Neural cell (in vitro differentiated cells): ENCODE measurements at regions not wholly inside any gene's neighbourhood (a gene's known extent, or its start where the extent isn't known, plus 50 kb on each side); places are given as distances from the start of the nearest gene placed in this dataset.

Experiments
- H2AFZ ChIP-seq: fragments of 200-600, 300-800 bp; sonication (generic), shearing (Covaris generic); 2 replicates; pipeline ENCODE4 v1.6.0; 2014; ENCODE audit warnings: low read depth, mild to moderate bottlenecking, antibody characterized with exemption, low read length, moderate library complexity
- H3F3A ChIP-seq: fragments of 200-600 bp; shearing (Covaris generic); 2 replicates; pipeline ENCODE4 v1.6.1; 2016; ENCODE audit warnings: mild to moderate bottlenecking, moderate library complexity, mixed read lengths, antibody characterized with exemption, low read length; ENCODE audit not compliant: insufficient read depth, poor library complexity, severe bottlenecking
- H3K27ac ChIP-seq: fragments of 200-600, 300-800 bp; sonication (generic), shearing (Covaris generic); 2 replicates; pipeline ENCODE4 v1.5.1; 2014; ENCODE audit warnings: mild to moderate bottlenecking, low read length, moderate library complexity
- H3K27me3 ChIP-seq: fragments of 300-800, 200-600 bp; sonication (generic), shearing (Covaris generic); 2 replicates; pipeline ENCODE4 v1.6.0; 2014; ENCODE audit warnings: mild to moderate bottlenecking, low read depth, low read length, moderate library complexity; ENCODE audit not compliant: insufficient read depth
- H3K36me3 ChIP-seq: fragments of 300-800, 200-600 bp; sonication (generic), shearing (Covaris generic); 2 replicates; pipeline ENCODE4 v1.5.1; 2014; ENCODE audit warnings: mild to moderate bottlenecking, antibody characterized with exemption, low read length, moderate library complexity; ENCODE audit not compliant: insufficient read depth
- H3K4me2 ChIP-seq: fragments of 300-800, 200-600 bp; sonication (generic), shearing (Covaris generic); 2 replicates; pipeline ENCODE4 v1.6.0; 2014; ENCODE audit warnings: mild to moderate bottlenecking, low read length
- H3K4me3 ChIP-seq: fragments of 300-800, 200-600 bp; sonication (generic), shearing (Covaris generic); 2 replicates; pipeline ENCODE4 v1.5.1; 2014; ENCODE audit warnings: mild to moderate bottlenecking, low read length, moderate library complexity
- H3K79me2 ChIP-seq: fragments of 200-600 bp; shearing (Covaris generic); replicated peaks from 2 replicates; pipeline ENCODE4 v1.6.0; 2014; ENCODE audit warnings: mild to moderate bottlenecking, low read length, moderate library complexity; ENCODE audit not compliant: insufficient read depth
- H3K9ac ChIP-seq: fragments of 300-800, 200-600 bp; sonication (generic), shearing (Covaris generic); 2 replicates; pipeline ENCODE4 v1.6.1; 2016; ENCODE audit warnings: mild to moderate bottlenecking, low read length, mixed read lengths
- H3K9me2 ChIP-seq: fragments of 200-600 bp; shearing (Covaris generic); 2 replicates; pipeline ENCODE4 v1.6.1; 2016; ENCODE audit warnings: mild to moderate bottlenecking, low read length, mixed read lengths; ENCODE audit not compliant: insufficient read depth
- H3K9me3 ChIP-seq: fragments of 200-600, 300-800 bp; sonication (generic), shearing (Covaris generic); 2 replicates; pipeline ENCODE4 v1.6.1; 2016; ENCODE audit warnings: mild to moderate bottlenecking, mixed run types, low read length, moderate library complexity, mixed read lengths
- H4K20me1 ChIP-seq: fragments of 200-600 bp; shearing (Covaris generic); 2 replicates; pipeline ENCODE4 v1.6.1; 2016; ENCODE audit warnings: mild to moderate bottlenecking, mixed run types; ENCODE audit not compliant: insufficient read depth
- EP300 ChIP-seq: fragments of 450-650 bp; conservative IDR thresholded peaks from 2 replicates; pipeline ENCODE4 v1.6.1; 2014; ENCODE audit warnings: antibody characterized with exemption, mild to moderate bottlenecking, moderate library complexity; ENCODE audit not compliant: poor library complexity, severe bottlenecking
- EZH2 ChIP-seq: fragments of 200-600, 300-800 bp; shearing (Covaris generic), sonication (generic); IDR thresholded peaks from 2 replicates; pipeline ENCODE4 v1.6.1; 2014; ENCODE audit warnings: antibody characterized with exemption, low read length, borderline replicate concordance, mild to moderate bottlenecking; ENCODE audit not compliant: insufficient read depth, poor library complexity, severe bottlenecking
- MXI1 ChIP-seq: fragments of 450-650 bp; conservative IDR thresholded peaks from 2 replicates; pipeline ENCODE4 v1.6.1; 2014; ENCODE audit warnings: antibody characterized with exemption, mild to moderate bottlenecking; ENCODE audit not compliant: poor library complexity, severe bottlenecking
- POLR2AphosphoS5 ChIP-seq: IDR thresholded peaks from 2 replicates; pipeline ENCODE4 v1.6.1; 2012
- RAD21 ChIP-seq: fragments of 450-650 bp; conservative IDR thresholded peaks from 2 replicates; pipeline ENCODE4 v1.6.1; 2014; ENCODE audit warnings: antibody characterized with exemption, mild to moderate bottlenecking, moderate library complexity
- SMC3 ChIP-seq: fragments of 450-650 bp; conservative IDR thresholded peaks from 2 replicates; pipeline ENCODE4 v1.6.1; 2014; ENCODE audit warnings: antibody characterized with exemption, mild to moderate bottlenecking, moderate library complexity; ENCODE audit not compliant: poor library complexity
- TAF1 ChIP-seq: IDR thresholded peaks from 2 replicates; pipeline ENCODE4 v1.6.1; 2012; ENCODE audit warnings: low read depth
- TF ChIP-seq, protein P1 (sequence below): IDR thresholded peaks from 2 replicates; pipeline ENCODE4 v1.6.1; 2012; ENCODE audit warnings: borderline replicate concordance
- TF ChIP-seq, protein P2 (sequence below): fragments of 450-650 bp; IDR thresholded peaks from 2 replicates; pipeline ENCODE4 v1.5.1; 2014; ENCODE audit warnings: antibody characterized with exemption, mild to moderate bottlenecking, moderate library complexity; ENCODE audit not compliant: poor library complexity, severe bottlenecking

DNA sequence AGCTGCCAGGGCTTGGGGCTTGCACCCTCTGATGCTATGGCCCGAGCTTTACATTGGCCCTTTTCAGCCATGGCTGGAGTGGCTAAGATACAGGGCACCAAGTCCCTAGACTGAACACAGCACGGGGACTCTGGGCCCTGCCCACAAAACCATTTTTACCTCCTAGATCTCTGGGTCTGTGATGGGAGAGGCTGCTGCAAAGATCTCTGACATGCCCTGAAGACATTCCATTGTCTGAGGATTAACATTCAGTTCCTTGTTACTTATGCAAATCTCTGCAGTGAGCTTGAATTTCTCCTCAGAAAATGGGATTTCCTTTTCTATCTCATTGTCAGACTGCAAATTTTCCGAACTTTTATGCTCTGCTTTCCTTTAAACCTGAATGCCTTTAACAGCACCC lies 337.0 kb upstream of the SMC2 start:
- H3K9me3 ChIP-seq, result no peaks in the 10 kb centered on the region
- no peak overlapping the region for H3K4me3 ChIP-seq
- H4K20me1 ChIP-seq, result no peaks in the 10 kb centered on the region
- H2AFZ ChIP-seq, result no peak overlapping the region
- H3F3A ChIP-seq, result no peaks in the 10 kb centered on the region
- no peaks in the 10 kb centered on the region for H3K36me3 ChIP-seq
- H3K27me3 ChIP-seq, result no peaks in the 10 kb centered on the region
- no peaks in the 10 kb centered on the region for H3K79me2 ChIP-seq
- no peak overlapping the region for H3K9ac ChIP-seq
- no peak overlapping the region for H3K27ac ChIP-seq
- TF ChIP-seq TAF1 (no peak), SMC3 (no peak), RAD21 (no peak), MXI1 (no peak), EZH2 (no peak), POLR2AphosphoS5 (no peak), EP300 (no peak)
- TF ChIP-seq, protein P1, sequence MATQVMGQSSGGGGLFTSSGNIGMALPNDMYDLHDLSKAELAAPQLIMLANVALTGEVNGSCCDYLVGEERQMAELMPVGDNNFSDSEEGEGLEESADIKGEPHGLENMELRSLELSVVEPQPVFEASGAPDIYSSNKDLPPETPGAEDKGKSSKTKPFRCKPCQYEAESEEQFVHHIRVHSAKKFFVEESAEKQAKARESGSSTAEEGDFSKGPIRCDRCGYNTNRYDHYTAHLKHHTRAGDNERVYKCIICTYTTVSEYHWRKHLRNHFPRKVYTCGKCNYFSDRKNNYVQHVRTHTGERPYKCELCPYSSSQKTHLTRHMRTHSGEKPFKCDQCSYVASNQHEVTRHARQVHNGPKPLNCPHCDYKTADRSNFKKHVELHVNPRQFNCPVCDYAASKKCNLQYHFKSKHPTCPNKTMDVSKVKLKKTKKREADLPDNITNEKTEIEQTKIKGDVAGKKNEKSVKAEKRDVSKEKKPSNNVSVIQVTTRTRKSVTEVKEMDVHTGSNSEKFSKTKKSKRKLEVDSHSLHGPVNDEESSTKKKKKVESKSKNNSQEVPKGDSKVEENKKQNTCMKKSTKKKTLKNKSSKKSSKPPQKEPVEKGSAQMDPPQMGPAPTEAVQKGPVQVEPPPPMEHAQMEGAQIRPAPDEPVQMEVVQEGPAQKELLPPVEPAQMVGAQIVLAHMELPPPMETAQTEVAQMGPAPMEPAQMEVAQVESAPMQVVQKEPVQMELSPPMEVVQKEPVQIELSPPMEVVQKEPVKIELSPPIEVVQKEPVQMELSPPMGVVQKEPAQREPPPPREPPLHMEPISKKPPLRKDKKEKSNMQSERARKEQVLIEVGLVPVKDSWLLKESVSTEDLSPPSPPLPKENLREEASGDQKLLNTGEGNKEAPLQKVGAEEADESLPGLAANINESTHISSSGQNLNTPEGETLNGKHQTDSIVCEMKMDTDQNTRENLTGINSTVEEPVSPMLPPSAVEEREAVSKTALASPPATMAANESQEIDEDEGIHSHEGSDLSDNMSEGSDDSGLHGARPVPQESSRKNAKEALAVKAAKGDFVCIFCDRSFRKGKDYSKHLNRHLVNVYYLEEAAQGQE, result no peak
- TF ChIP-seq, protein P2, sequence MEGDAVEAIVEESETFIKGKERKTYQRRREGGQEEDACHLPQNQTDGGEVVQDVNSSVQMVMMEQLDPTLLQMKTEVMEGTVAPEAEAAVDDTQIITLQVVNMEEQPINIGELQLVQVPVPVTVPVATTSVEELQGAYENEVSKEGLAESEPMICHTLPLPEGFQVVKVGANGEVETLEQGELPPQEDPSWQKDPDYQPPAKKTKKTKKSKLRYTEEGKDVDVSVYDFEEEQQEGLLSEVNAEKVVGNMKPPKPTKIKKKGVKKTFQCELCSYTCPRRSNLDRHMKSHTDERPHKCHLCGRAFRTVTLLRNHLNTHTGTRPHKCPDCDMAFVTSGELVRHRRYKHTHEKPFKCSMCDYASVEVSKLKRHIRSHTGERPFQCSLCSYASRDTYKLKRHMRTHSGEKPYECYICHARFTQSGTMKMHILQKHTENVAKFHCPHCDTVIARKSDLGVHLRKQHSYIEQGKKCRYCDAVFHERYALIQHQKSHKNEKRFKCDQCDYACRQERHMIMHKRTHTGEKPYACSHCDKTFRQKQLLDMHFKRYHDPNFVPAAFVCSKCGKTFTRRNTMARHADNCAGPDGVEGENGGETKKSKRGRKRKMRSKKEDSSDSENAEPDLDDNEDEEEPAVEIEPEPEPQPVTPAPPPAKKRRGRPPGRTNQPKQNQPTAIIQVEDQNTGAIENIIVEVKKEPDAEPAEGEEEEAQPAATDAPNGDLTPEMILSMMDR, result no peak
- no peak overlapping the region for H3K4me2 ChIP-seq
- H3K9me2 ChIP-seq, result no peaks in the 10 kb centered on the region

DNA sequence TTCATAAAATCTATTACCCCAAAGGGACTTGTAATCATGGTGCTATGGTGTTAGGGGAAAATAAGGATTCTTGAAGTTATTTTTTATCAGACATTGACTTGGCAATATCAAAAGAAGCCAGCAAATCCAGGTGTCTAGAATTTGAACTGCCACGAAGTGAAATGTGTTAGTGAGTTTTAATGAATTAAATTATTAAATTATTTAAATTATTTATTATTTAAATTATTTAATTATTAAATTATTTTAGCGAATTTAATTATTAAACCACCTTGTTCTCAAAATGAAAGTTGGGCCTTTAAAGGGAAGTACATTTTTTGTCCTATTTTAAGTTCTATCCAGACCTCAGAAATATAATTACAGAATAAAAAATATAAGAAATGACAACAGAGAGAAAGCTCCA lies 332.6 kb upstream of the SMC2 start:
- no peak overlapping the region for H3K4me3 ChIP-seq
- no peaks in the 10 kb centered on the region for H3K9me3 ChIP-seq
- H3K36me3 ChIP-seq, result no peaks in the 10 kb centered on the region
- H3K27ac ChIP-seq, result no peak overlapping the region
- no peak overlapping the region for H3K9ac ChIP-seq
- H2AFZ ChIP-seq, result no peak overlapping the region
- no peaks in the 10 kb centered on the region for H3F3A ChIP-seq
- H3K9me2 ChIP-seq, result no peaks in the 10 kb centered on the region
- no peak for TF ChIP-seq TAF1
- no peaks in the 10 kb centered on the region for H4K20me1 ChIP-seq
- no peaks in the 10 kb centered on the region for H3K79me2 ChIP-seq
- H3K27me3 ChIP-seq, result no peaks in the 10 kb centered on the region
- H3K4me2 ChIP-seq, result no peak overlapping the region

DNA sequence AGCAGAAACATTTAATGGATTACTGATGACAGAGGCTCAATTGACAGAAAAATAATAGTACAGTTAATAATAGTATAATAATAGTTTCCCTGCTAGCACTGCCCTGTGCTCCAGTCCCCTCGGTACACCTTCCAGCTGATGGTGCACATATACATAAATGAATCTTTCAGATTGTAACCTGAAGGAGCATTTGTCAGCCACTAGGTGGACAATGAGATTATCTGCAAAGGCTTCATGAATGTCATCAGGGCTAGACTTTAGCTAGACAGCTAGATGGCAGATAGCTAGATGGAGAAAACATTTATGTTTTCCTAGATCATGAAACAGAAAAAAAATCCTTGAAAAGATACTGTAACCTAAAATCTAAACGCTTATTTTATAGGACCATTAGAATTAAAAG lies 304.4 kb upstream of the SMC2 start:
- no peaks in the 10 kb centered on the region for H3K79me2 ChIP-seq
- no peak overlapping the region for H3K4me3 ChIP-seq
- no peak overlapping the region for H2AFZ ChIP-seq
- no peaks in the 10 kb centered on the region for H3K9me2 ChIP-seq
- no peaks in the 10 kb centered on the region for H4K20me1 ChIP-seq
- no peak overlapping the region for H3K4me2 ChIP-seq
- H3K27me3 ChIP-seq, result no peaks in the 10 kb centered on the region
- no peaks in the 10 kb centered on the region for H3F3A ChIP-seq
- TF ChIP-seq EZH2, result no peak
- TF ChIP-seq, protein P2, result no peak
- H3K27ac ChIP-seq, result no peak overlapping the region
- H3K9me3 ChIP-seq, result no peaks in the 10 kb centered on the region
- no peaks in the 10 kb centered on the region for H3K36me3 ChIP-seq
- H3K9ac ChIP-seq, result no peak overlapping the region
